ENCODE measurements at regions not wholly inside any gene's neighbourhood (a gene's known extent, or its start where the extent isn't known, plus 50 kb on each side); places are given as distances from the start of the nearest gene placed in this dataset.

- Histone ChIP-seq H3K27me3 (no peaks in the 10 kb centered on the region), H3K4me1 (no peaks in the 10 kb centered on the region), H3K9me3 (no peaks in the 10 kb centered on the region), H3K4me3 (no peak overlapping the region), H3K36me3 (replicated peaks in 1 of 2; ENCODE audit: insufficient read depth in 1 of 2, low read depth in 2 of 2) (no peaks in the 10 kb centered on the region), H3K27ac (no peak overlapping the region)
- intact Hi-C loops (cut with DNase I): no loop called here
- DNase-seq (no peak), ATAC-seq (no peak)
- TF ChIP-seq POLR2A (IDR thresholded peaks at IDR 0.05): no peak
- TF ChIP-seq, protein P1, sequence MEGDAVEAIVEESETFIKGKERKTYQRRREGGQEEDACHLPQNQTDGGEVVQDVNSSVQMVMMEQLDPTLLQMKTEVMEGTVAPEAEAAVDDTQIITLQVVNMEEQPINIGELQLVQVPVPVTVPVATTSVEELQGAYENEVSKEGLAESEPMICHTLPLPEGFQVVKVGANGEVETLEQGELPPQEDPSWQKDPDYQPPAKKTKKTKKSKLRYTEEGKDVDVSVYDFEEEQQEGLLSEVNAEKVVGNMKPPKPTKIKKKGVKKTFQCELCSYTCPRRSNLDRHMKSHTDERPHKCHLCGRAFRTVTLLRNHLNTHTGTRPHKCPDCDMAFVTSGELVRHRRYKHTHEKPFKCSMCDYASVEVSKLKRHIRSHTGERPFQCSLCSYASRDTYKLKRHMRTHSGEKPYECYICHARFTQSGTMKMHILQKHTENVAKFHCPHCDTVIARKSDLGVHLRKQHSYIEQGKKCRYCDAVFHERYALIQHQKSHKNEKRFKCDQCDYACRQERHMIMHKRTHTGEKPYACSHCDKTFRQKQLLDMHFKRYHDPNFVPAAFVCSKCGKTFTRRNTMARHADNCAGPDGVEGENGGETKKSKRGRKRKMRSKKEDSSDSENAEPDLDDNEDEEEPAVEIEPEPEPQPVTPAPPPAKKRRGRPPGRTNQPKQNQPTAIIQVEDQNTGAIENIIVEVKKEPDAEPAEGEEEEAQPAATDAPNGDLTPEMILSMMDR (IDR thresholded peaks at IDR 0.05): no peak
These were observed 181.4 kb downstream of the GNAT3 start for GRCh38 chr7:80330434-80330833.

- WGBS, 2 donors: 49 to 51% methylated on average over 3 of the region's 3 CpGs
- Histone ChIP-seq H3K4me3 (no peak overlapping the region), H3K27ac (no peak overlapping the region)
These were observed 187.8 kb downstream of the GNAT3 start for GRCh38 chr7:80324032-80324431.

DNA sequence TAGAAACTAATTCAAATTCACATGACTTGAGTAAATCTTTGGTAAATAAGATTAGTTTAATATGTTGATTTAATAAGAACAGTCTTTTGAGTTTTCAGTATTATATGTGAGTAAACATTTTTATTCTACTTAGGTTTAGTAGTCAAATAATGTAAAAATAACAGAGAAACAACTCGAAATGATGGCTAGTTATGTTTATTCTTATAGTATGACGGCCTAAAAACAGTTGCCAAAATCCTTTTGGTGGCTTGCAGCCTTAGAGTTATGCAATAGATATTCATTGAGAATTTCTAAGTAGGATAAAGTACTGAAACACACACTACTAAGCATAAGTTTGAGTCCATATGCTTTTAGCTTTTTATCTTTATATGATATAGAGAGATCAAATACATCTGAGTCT lies 184.8 kb downstream of the GNAI1 start:
- Histone ChIP-seq H3K4me3 (no peak overlapping the region), H3K27me3 (no peaks in the 10 kb centered on the region), H3K9me3 (no peaks in the 10 kb centered on the region), H3K36me3 (replicated peaks in 1 of 2; ENCODE audit: insufficient read depth in 1 of 2, low read depth in 2 of 2) (no peaks in the 10 kb centered on the region), H3K4me1 (no peaks in the 10 kb centered on the region), H3K27ac (no peak overlapping the region)
- ATAC-seq (no peak), DNase-seq (no peak)
- no peak for TF ChIP-seq POLR2A (IDR thresholded peaks at IDR 0.05)
- TF ChIP-seq, protein P1 (IDR thresholded peaks at IDR 0.05): no peak
- WGBS, 2 donors: 46 to 63% methylated on average over 2 of the region's 2 CpGs
- intact Hi-C loops (cut with DNase I): no loop called here

More at GRCh38 chr7:80324032-80324431, 187.8 kb downstream of the GNAT3 start:
- ATAC-seq (no peak), DNase-seq (no peak)
- intact Hi-C loops (cut with DNase I): no loop called here
- H3K9me3 ChIP-seq: no peaks in the 10 kb centered on the region
- no peaks in the 10 kb centered on the region for H3K36me3 ChIP-seq (replicated peaks in 1 of 2; ENCODE audit: insufficient read depth in 1 of 2, low read depth in 2 of 2)
- TF ChIP-seq, protein P1 (IDR thresholded peaks at IDR 0.05): no peak
- TF ChIP-seq POLR2A (IDR thresholded peaks at IDR 0.05): no peak
- H3K4me1 ChIP-seq: no peaks in the 10 kb centered on the region
- H3K27me3 ChIP-seq: no peaks in the 10 kb centered on the region

- no peaks in the 10 kb centered on the region for H3K4me1 ChIP-seq
- intact Hi-C loops (cut with DNase I): no loop called here
- ATAC-seq (no peak), DNase-seq (no peak)
- H3K27me3 ChIP-seq: no peaks in the 10 kb centered on the region
- no peak overlapping the region for H3K4me3 ChIP-seq
- H3K9me3 ChIP-seq: no peaks in the 10 kb centered on the region
- WGBS, 2 donors: 83 to 87% methylated on average over 3 of the region's 3 CpGs
- no peak for TF ChIP-seq POLR2A (IDR thresholded peaks at IDR 0.05)
- TF ChIP-seq, protein P1 (IDR thresholded peaks at IDR 0.05): no peak
- H3K27ac ChIP-seq: no peak overlapping the region
- no peaks in the 10 kb centered on the region for H3K36me3 ChIP-seq (replicated peaks in 1 of 2; ENCODE audit: insufficient read depth in 1 of 2, low read depth in 2 of 2)
These were observed 183.4 kb downstream of the GNAI1 start for GRCh38 chr7:80318081-80318480.

GRCh38 chr7:80316811-80317210 lies 182.2 kb downstream of the GNAI1 start:
- intact Hi-C loops (cut with DNase I): no loop called here
- 73 to 80% methylated on average over 2 of the region's 2 CpGs for WGBS, 2 donors
- no peak for TF ChIP-seq POLR2A (IDR thresholded peaks at IDR 0.05)
- TF ChIP-seq, protein P1 (IDR thresholded peaks at IDR 0.05): no peak
- no peak overlapping the region for H3K27ac ChIP-seq
- H3K27me3 ChIP-seq: no peaks in the 10 kb centered on the region
- ATAC-seq (no peak), DNase-seq (no peak)
- H3K36me3 ChIP-seq (replicated peaks in 1 of 2; ENCODE audit: insufficient read depth in 1 of 2, low read depth in 2 of 2): no peaks in the 10 kb centered on the region
- H3K4me3 ChIP-seq: no peak overlapping the region
- H3K4me1 ChIP-seq: peaks cover 5% of the 10 kb centered on the region
- no peaks in the 10 kb centered on the region for H3K9me3 ChIP-seq

Measured in body of pancreas (tissue), 4 donors.